ENCODE measurements at regions not wholly inside any gene's neighbourhood (a gene's known extent, or its start where the extent isn't known, plus 50 kb on each side); places are given as distances from the start of the nearest gene placed in this dataset.

GRCh38 chr2:120999377-121000097, 263.9 kb downstream of the GLI2 start:
- no peak for TF ChIP-seq REST (IDR thresholded peaks at IDR 0.05; ENCODE audit: insufficient read depth in 1 of 2, low read depth in 2 of 2, low read length in 2 of 2)
- TF ChIP-seq TAF1 (IDR thresholded peaks at IDR 0.05; ENCODE audit: borderline replicate concordance, insufficient read depth, low read length), result no peak
- TF ChIP-seq FOXP2 (optimal IDR thresholded peaks at IDR 0.05; ENCODE audit: borderline replicate concordance, extremely low read depth, extremely low read length, insufficient read depth), result no peak
- no peak for TF ChIP-seq SIN3A (IDR thresholded peaks at IDR 0.05; ENCODE audit: borderline replicate concordance, insufficient read depth, low read length)
- no peak for TF ChIP-seq POLR2AphosphoS5 (IDR thresholded peaks at IDR 0.05; ENCODE audit: low read depth, low read length)

GRCh38 chr2:121000804-121001203, 265.1 kb downstream of the GLI2 start:
- no peak for TF ChIP-seq TAF1 (IDR thresholded peaks at IDR 0.05; ENCODE audit: borderline replicate concordance, insufficient read depth, low read length)

GRCh38 chr2:121001641-121002040, 266.0 kb downstream of the GLI2 start:
- TF ChIP-seq TAF1 (IDR thresholded peaks at IDR 0.05; ENCODE audit: borderline replicate concordance, insufficient read depth, low read length), result no peak
- TF ChIP-seq SIN3A (IDR thresholded peaks at IDR 0.05; ENCODE audit: borderline replicate concordance, insufficient read depth, low read length), result no peak
- no peak for TF ChIP-seq POLR2AphosphoS5 (IDR thresholded peaks at IDR 0.05; ENCODE audit: low read depth, low read length)
- no peak for TF ChIP-seq REST (IDR thresholded peaks at IDR 0.05; ENCODE audit: insufficient read depth in 1 of 2, low read depth in 2 of 2, low read length in 2 of 2)
- TF ChIP-seq FOXP2 (optimal IDR thresholded peaks at IDR 0.05; ENCODE audit: borderline replicate concordance, extremely low read depth, extremely low read length, insufficient read depth), result no peak

GRCh38 chr2:121002597-121002996, 266.9 kb downstream of the GLI2 start:
- no peak for TF ChIP-seq POLR2AphosphoS5 (IDR thresholded peaks at IDR 0.05; ENCODE audit: low read depth, low read length)

GRCh38 chr2:121003391-121003790, 267.7 kb downstream of the GLI2 start:
- TF ChIP-seq POLR2AphosphoS5 (IDR thresholded peaks at IDR 0.05; ENCODE audit: low read depth, low read length), result no peak
- no peak for TF ChIP-seq SIN3A (IDR thresholded peaks at IDR 0.05; ENCODE audit: borderline replicate concordance, insufficient read depth, low read length)
- TF ChIP-seq TAF1 (IDR thresholded peaks at IDR 0.05; ENCODE audit: borderline replicate concordance, insufficient read depth, low read length), result no peak
- TF ChIP-seq REST (IDR thresholded peaks at IDR 0.05; ENCODE audit: insufficient read depth in 1 of 2, low read depth in 2 of 2, low read length in 2 of 2), result no peak
- TF ChIP-seq FOXP2 (optimal IDR thresholded peaks at IDR 0.05; ENCODE audit: borderline replicate concordance, extremely low read depth, extremely low read length, insufficient read depth), result no peak

GRCh38 chr2:121004359-121004758, 268.7 kb downstream of the GLI2 start:
- no peak for TF ChIP-seq FOXP2 (optimal IDR thresholded peaks at IDR 0.05; ENCODE audit: borderline replicate concordance, extremely low read depth, extremely low read length, insufficient read depth)

- TF ChIP-seq REST (IDR thresholded peaks at IDR 0.05; ENCODE audit: insufficient read depth in 1 of 2, low read depth in 2 of 2, low read length in 2 of 2), result no peak
- no peak for TF ChIP-seq FOXP2 (optimal IDR thresholded peaks at IDR 0.05; ENCODE audit: borderline replicate concordance, extremely low read depth, extremely low read length, insufficient read depth)
- TF ChIP-seq POLR2AphosphoS5 (IDR thresholded peaks at IDR 0.05; ENCODE audit: low read depth, low read length), result no peak
- no peak for TF ChIP-seq SIN3A (IDR thresholded peaks at IDR 0.05; ENCODE audit: borderline replicate concordance, insufficient read depth, low read length)
- no peak for TF ChIP-seq TAF1 (IDR thresholded peaks at IDR 0.05; ENCODE audit: borderline replicate concordance, insufficient read depth, low read length)
Observed at GRCh38 chr2:121004950-121005349, 269.3 kb downstream of the GLI2 start.
